ENCODE measurements at regions not wholly inside any gene's neighbourhood (a gene's known extent, or its start where the extent isn't known, plus 50 kb on each side); places are given as distances from the start of the nearest gene placed in this dataset.
"Not testable (repeated sequence)": the region's sequence is repeated elsewhere in the genome, so short reads cannot be mapped to it uniquely, and the experiment has no call there.

GRCh38 chr3:56926947-56927282 lies 125.2 kb upstream of the ARHGEF3 start:
- POLR2A ChIA-PET = no interaction called here
- intact Hi-C loops (cut with micrococcal nuclease) = no loop called here
- CTCF ChIA-PET = interaction anchor here (0.6 kb wide), 1 partner anchor 10 kb away, joined by 3 read pairs; no protein-coding TSS in a partner anchor
- Mint-ChIP-seq H3K4me1 (ENCODE audit: insufficient read depth, unreplicated experiment) (peaks cover 20% of the 10 kb centered on the region), H3K9me3 (ENCODE audit: unreplicated experiment) (no peaks in the 10 kb centered on the region), H3K4me3 (ENCODE audit: unreplicated experiment) (no peak overlapping the region), H3K36me3 (ENCODE audit: insufficient read depth, unreplicated experiment) (no peaks in the 10 kb centered on the region), H3K27ac (ENCODE audit: low read depth, unreplicated experiment) (no peak overlapping the region), H3K27me3 (ENCODE audit: insufficient read depth, unreplicated experiment) (no peaks in the 10 kb centered on the region)
- no TSS peak for BruUV-seq (replicated peaks)
- TF ChIP-seq CTCF (IDR thresholded peaks at IDR 0.05; ENCODE audit: unreplicated experiment) = no peak
- no peak for DNase-seq (ENCODE audit: unreplicated experiment)

GRCh38 chr3:56926243-56926946 lies 124.6 kb upstream of the ARHGEF3 start:
- peaks cover 20% of the 10 kb centered on the region for H3K4me1 Mint-ChIP-seq (ENCODE audit: insufficient read depth, unreplicated experiment)
- no peak for TF ChIP-seq CTCF (IDR thresholded peaks at IDR 0.05; ENCODE audit: unreplicated experiment)
- H3K27me3 Mint-ChIP-seq (ENCODE audit: insufficient read depth, unreplicated experiment) = no peaks in the 10 kb centered on the region
- ChIA-PET CTCF (interaction anchor here (0.7 kb wide), 1 partner anchor 20 kb away, joined by 3 read pairs; no protein-coding TSS in a partner anchor), POLR2A (no interaction called here)
- no peaks in the 10 kb centered on the region for H3K9me3 Mint-ChIP-seq (ENCODE audit: unreplicated experiment)
- BruUV-seq (replicated peaks) = no TSS peak
- H3K4me3 Mint-ChIP-seq (ENCODE audit: unreplicated experiment) = no peak overlapping the region
- no peaks in the 10 kb centered on the region for H3K36me3 Mint-ChIP-seq (ENCODE audit: insufficient read depth, unreplicated experiment)
- no peak for DNase-seq (ENCODE audit: unreplicated experiment)
- intact Hi-C loops (cut with micrococcal nuclease) = no loop called here
- H3K27ac Mint-ChIP-seq (ENCODE audit: low read depth, unreplicated experiment) = no peak overlapping the region

GRCh38 chr3:56924700-56925099 lies 123.0 kb upstream of the ARHGEF3 start:
- BruUV-seq (replicated peaks); H3K4me3 Mint-ChIP-seq (ENCODE audit: unreplicated experiment); H3K27ac Mint-ChIP-seq (ENCODE audit: low read depth, unreplicated experiment); CTCF ChIA-PET; H3K27me3 Mint-ChIP-seq (ENCODE audit: insufficient read depth, unreplicated experiment); H3K36me3 Mint-ChIP-seq (ENCODE audit: insufficient read depth, unreplicated experiment); intact Hi-C loops (cut with micrococcal nuclease); H3K9me3 Mint-ChIP-seq (ENCODE audit: unreplicated experiment); DNase-seq (ENCODE audit: unreplicated experiment); POLR2A ChIA-PET: not testable (repeated sequence)
- peaks cover 13% of the 10 kb centered on the region for H3K4me1 Mint-ChIP-seq (ENCODE audit: insufficient read depth, unreplicated experiment)

- no TSS peak for BruUV-seq (replicated peaks)
- Mint-ChIP-seq H3K27ac (ENCODE audit: low read depth, unreplicated experiment) (peak overlapping the region; percentile 3), H3K4me1 (ENCODE audit: insufficient read depth, unreplicated experiment) (peaks cover 13% of the 10 kb centered on the region), H3K9me3 (ENCODE audit: unreplicated experiment) (no peaks in the 10 kb centered on the region), H3K4me3 (ENCODE audit: unreplicated experiment) (no peak overlapping the region), H3K36me3 (ENCODE audit: insufficient read depth, unreplicated experiment) (no peaks in the 10 kb centered on the region), H3K27me3 (ENCODE audit: insufficient read depth, unreplicated experiment) (no peaks in the 10 kb centered on the region)
- DNase-seq (ENCODE audit: unreplicated experiment) = peak; percentile 50
- no peak for TF ChIP-seq CTCF (IDR thresholded peaks at IDR 0.05; ENCODE audit: unreplicated experiment)
- POLR2A ChIA-PET = interaction anchor here (0.9 kb wide), 1 partner anchor 9 kb away, joined by 5 read pairs; no protein-coding TSS in a partner anchor
- CTCF ChIA-PET = interaction anchor here (0.7 kb wide), 1 partner anchor 61 kb away, joined by 3 read pairs; no protein-coding TSS in a partner anchor
- intact Hi-C loops (cut with micrococcal nuclease) = no loop called here
Observed at GRCh38 chr3:56923526-56924224, 121.9 kb upstream of the ARHGEF3 start.
